Pons (tissue), 1 donor: ENCODE measurements at regions not wholly inside any gene's neighbourhood (a gene's known extent, or its start where the extent isn't known, plus 50 kb on each side); places are given as distances from the start of the nearest gene placed in this dataset.

Experiments used
- DNase-seq: peaks from one replicate; pipeline ENCODE4 v3.0.0-alpha.2; 2016; ENCODE audit warnings: low spot score

DNA sequence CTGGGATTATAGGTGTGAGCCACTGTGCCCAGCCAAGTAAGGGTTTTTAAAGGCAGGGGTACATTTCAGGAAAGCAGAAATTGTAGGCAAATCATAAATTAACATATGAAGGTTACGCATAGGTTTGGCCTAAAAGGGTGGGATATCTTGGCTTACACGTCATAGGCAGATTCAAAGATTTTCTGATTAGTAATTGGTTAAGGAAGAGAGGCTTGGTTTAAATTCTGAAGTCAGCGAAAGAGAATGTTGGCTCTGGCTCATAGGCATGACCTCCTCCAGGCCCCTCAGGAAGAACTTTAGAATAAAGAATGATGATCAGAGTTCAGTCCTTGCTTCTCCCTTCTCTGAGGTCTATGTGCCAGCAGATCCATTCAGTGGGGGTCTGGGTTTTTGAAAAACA lies 124.8 kb upstream of the RBBP6 start:
- no peak for DNase-seq

DNA sequence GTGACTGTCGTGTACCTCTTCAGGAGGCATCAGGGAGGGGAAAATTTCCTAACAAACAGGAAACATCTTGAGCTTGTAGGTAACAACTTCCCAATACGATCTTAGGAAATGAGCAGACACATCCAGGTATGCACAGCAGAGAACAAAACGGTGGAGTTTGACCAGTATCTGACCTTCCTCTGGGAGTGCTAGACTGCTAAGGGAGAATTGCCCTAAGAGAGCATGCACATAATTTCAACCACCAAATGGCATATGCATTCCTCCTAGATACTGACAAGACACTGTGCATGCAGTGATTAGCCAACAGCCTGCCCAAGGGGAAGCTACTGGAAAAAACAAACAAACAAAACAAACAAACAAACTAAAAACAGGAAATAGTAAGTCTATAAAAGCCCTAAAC lies 120.6 kb upstream of the RBBP6 start:
- DNase-seq: no peak

- DNase-seq: no peak
These were observed 116.1 kb upstream of the RBBP6 start for GRCh38 chr16:24423312-24423711.

GRCh38 chr16:24424364-24424763 lies 115.0 kb upstream of the RBBP6 start:
- no peak for DNase-seq

GRCh38 chr16:24427840-24428239 lies 111.5 kb upstream of the RBBP6 start:
- no peak for DNase-seq

GRCh38 chr16:24428756-24429155 lies 110.6 kb upstream of the RBBP6 start:
- no peak for DNase-seq

- DNase-seq: no peak
These were observed 108.2 kb upstream of the RBBP6 start for GRCh38 chr16:24430954-24431760.

GRCh38 chr16:24433706-24434105 lies 105.7 kb upstream of the RBBP6 start:
- DNase-seq: no peak

- no peak for DNase-seq
These were observed 99.1 kb upstream of the RBBP6 start for GRCh38 chr16:24440306-24440705.

DNA sequence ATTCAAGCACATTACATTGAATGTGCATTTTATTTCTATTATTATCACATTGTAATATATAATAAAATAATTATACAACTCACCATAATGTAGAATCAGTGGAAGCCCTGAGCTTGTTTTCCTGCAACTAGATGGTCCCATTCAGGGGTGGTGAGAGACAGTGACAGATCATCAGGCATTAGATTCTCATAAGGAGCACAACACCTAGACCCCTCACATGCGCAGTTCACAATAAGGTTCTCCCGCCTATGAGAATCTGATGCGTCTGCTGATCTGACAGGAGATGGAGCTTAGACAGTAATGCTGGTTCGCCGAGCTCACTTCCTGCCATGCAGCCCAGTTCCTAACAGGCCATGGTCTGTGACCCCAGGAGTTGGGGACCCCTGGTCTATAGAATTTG lies 96.7 kb upstream of the RBBP6 start:
- no peak for DNase-seq

GRCh38 chr16:24445216-24445615 lies 94.2 kb upstream of the RBBP6 start:
- no peak for DNase-seq

DNA sequence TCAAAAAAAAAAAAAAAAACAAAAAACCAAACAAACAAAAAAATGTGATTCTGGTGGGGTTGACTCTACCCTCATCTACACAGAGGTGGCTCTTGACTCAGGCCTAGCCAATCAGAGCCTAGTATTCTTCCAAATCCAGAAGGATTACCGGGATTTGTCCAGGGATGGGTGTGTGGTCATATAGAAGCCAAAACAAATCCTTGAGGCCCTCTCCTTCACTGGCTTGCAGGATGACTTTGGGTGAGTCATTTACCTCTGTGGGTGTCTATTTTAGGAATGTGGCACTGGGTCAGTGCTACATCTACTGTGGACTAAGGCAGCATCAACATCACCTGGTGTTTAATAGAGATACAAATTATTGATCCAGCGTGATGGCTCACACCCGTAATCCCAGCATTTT lies 93.2 kb upstream of the RBBP6 start:
- no peak for DNase-seq

- DNase-seq: no peak
These were observed 86.6 kb upstream of the RBBP6 start for GRCh38 chr16:24452724-24453123.

GRCh38 chr16:24463196-24463945 lies 76.0 kb upstream of the RBBP6 start:
- DNase-seq: no peak

GRCh38 chr16:24471561-24472350 lies 67.6 kb upstream of the RBBP6 start:
- DNase-seq: peak; percentile 15

- DNase-seq: no peak
These were observed 61.9 kb upstream of the RBBP6 start for GRCh38 chr16:24477492-24477891.

DNA sequence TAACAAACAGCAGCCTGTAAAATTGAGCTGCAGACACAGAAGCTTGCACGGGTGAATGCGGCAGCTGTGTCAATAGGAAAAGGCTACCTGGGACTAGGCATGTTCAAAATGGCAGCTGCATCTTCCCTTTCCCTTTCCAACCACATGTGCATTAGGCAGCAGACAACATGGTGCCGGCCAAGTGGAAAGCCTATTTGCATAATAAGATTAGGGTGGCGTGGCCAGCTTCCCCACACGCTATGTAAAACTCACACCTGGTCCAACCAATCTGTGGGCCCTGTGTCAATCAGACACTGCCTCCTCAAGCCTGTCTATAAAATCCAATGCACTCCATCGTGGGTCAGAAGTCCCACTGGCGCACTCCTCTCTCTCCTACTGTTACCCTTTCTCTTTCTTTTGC lies 61.0 kb upstream of the RBBP6 start:
- no peak for DNase-seq

- DNase-seq: no peak
These were observed 56.6 kb upstream of the RBBP6 start for GRCh38 chr16:24482681-24483202.

DNA sequence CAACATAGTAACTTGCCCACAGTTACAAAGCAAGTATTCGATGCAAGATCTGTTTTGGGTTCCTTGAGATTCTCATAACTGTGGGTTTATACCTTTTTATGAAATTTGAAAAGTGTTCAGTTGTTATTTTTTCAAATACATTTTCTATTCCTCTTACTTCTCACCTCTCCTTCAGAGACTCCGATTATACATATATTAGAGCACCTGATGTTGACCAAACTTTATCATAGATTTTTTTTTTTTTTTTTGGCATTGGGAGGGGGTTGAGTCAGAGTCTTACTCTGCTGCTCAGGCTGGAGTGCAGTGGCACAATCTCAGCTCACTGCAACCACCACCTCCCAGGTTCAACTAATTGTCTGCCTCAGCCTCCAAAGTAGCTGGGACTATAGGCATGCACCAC lies 51.3 kb upstream of the RBBP6 start:
- no peak for DNase-seq
